Progenitor cell of endocrine pancreas (in vitro differentiated cells): ENCODE measurements at regions not wholly inside any gene's neighbourhood (a gene's known extent, or its start where the extent isn't known, plus 50 kb on each side); places are given as distances from the start of the nearest gene placed in this dataset.

ENCODE experiments used
- DNase-seq: peaks from one replicate; pipeline ENCODE4 v3.0.0; 2021; ENCODE audit warnings: low spot score; ENCODE audit not compliant: unreplicated experiment
- H3K27ac Mint-ChIP-seq: 2 replicates; pipeline ENCODE4 v1.8.0; 2021; ENCODE audit warnings: mild to moderate bottlenecking, moderate library complexity, mixed read lengths
- H3K27me3 Mint-ChIP-seq: 2 replicates; pipeline ENCODE4 v1.8.0; 2021; ENCODE audit warnings: mixed read lengths
- H3K36me3 Mint-ChIP-seq: 2 replicates; pipeline ENCODE4 v1.8.0; 2022; ENCODE audit warnings: mixed read lengths; ENCODE audit not compliant: insufficient read depth
- H3K4me1 Mint-ChIP-seq: 2 replicates; pipeline ENCODE4 v1.8.0; 2021; ENCODE audit warnings: low read depth, mixed read lengths
- H3K4me3 Mint-ChIP-seq: 2 replicates; pipeline ENCODE4 v1.8.0; 2021; ENCODE audit warnings: low read depth, mild to moderate bottlenecking, moderate library complexity, mixed read lengths
- H3K9me3 Mint-ChIP-seq: 2 replicates; pipeline ENCODE4 v1.8.0; 2021; ENCODE audit warnings: low read depth, mixed read lengths
- CTCF ChIP-seq: fragments of 200-600 bp; sonication (generic); IDR thresholded peaks from one replicate; pipeline ENCODE4 v1.5.0; 2021; ENCODE audit warnings: antibody characterized with exemption, mild to moderate bottlenecking; ENCODE audit not compliant: unreplicated experiment

- no peaks in the 10 kb centered on the region for H3K36me3 Mint-ChIP-seq
- no peaks in the 10 kb centered on the region for H3K27me3 Mint-ChIP-seq
- H3K4me3 Mint-ChIP-seq, result no peak overlapping the region
- H3K9me3 Mint-ChIP-seq, result peaks cover 56% of the 10 kb centered on the region
- TF ChIP-seq CTCF, result no peak
- H3K4me1 Mint-ChIP-seq, result no peaks in the 10 kb centered on the region
- H3K27ac Mint-ChIP-seq, result no peak overlapping the region
- DNase-seq, result no peak
These were observed 68.0 kb upstream of the CEACAM8 start for GRCh38 chr19:42662712-42663111.

- H3K9me3 Mint-ChIP-seq, result peaks cover 48% of the 10 kb centered on the region
These were observed 65.6 kb upstream of the CEACAM8 start for GRCh38 chr19:42660353-42660752.

GRCh38 chr19:42658076-42658475 lies 63.4 kb upstream of the CEACAM8 start:
- no peak overlapping the region for H3K4me3 Mint-ChIP-seq
- H3K4me1 Mint-ChIP-seq, result no peaks in the 10 kb centered on the region
- no peak overlapping the region for H3K27ac Mint-ChIP-seq
- TF ChIP-seq CTCF, result no peak
- H3K9me3 Mint-ChIP-seq, result peaks cover 61% of the 10 kb centered on the region
- DNase-seq, result no peak
- peaks cover 3% of the 10 kb centered on the region for H3K36me3 Mint-ChIP-seq
- no peaks in the 10 kb centered on the region for H3K27me3 Mint-ChIP-seq

More at GRCh38 chr19:42660353-42660752, 65.6 kb upstream of the CEACAM8 start:
- Mint-ChIP-seq H3K4me3 (no peak overlapping the region), H3K27ac (no peak overlapping the region), H3K4me1 (no peaks in the 10 kb centered on the region), H3K27me3 (no peaks in the 10 kb centered on the region), H3K36me3 (no peaks in the 10 kb centered on the region)
- DNase-seq, result no peak
- TF ChIP-seq CTCF, result no peak

- Mint-ChIP-seq H3K27ac (no peak overlapping the region), H3K4me1 (no peaks in the 10 kb centered on the region), H3K9me3 (peaks cover 58% of the 10 kb centered on the region), H3K36me3 (peaks cover 4% of the 10 kb centered on the region), H3K4me3 (no peak overlapping the region), H3K27me3 (no peaks in the 10 kb centered on the region)
- no peak for DNase-seq
- no peak for TF ChIP-seq CTCF
These were observed 62.8 kb upstream of the CEACAM8 start for GRCh38 chr19:42657556-42657955.

- TF ChIP-seq CTCF, result no peak
- H3K36me3 Mint-ChIP-seq, result peaks cover 8% of the 10 kb centered on the region
- H3K27me3 Mint-ChIP-seq, result no peaks in the 10 kb centered on the region
- H3K4me1 Mint-ChIP-seq, result no peaks in the 10 kb centered on the region
- H3K27ac Mint-ChIP-seq, result no peak overlapping the region
- peaks cover 64% of the 10 kb centered on the region for H3K9me3 Mint-ChIP-seq
- no peak overlapping the region for H3K4me3 Mint-ChIP-seq
- DNase-seq, result no peak
These were observed 61.0 kb upstream of the CEACAM8 start for GRCh38 chr19:42655748-42656147.
